Lower lobe of right lung (tissue), 2 donors: ENCODE measurements at regions not wholly inside any gene's neighbourhood (a gene's known extent, or its start where the extent isn't known, plus 50 kb on each side); places are given as distances from the start of the nearest gene placed in this dataset.
"Not testable (repeated sequence)": the region's sequence is repeated elsewhere in the genome, so short reads cannot be mapped to it uniquely, and the experiment has no call there.

Experiments used
- ATAC-seq, 2 donors: fragments of 200-7000 bp; cut with Tn5 transposase; one replicate each; pipeline ENCODE4 v1.9.1; 2020 to 2022; ENCODE audit warnings: mild to moderate bottlenecking in 2 of 2, moderate library complexity in 2 of 2
- DNase-seq: peaks from one replicate; pipeline ENCODE4 v3.0.0-alpha.2; 2020
- H3K27ac ChIP-seq: fragments of 200-600 bp; one replicate; pipeline ENCODE4 v1.8.0; 2022
- H3K27me3 ChIP-seq: fragments of 200-600 bp; one replicate; pipeline ENCODE4 v1.8.0; 2022; ENCODE audit warnings: low read depth
- H3K36me3 ChIP-seq: fragments of 200-600 bp; one replicate; pipeline ENCODE4 v1.8.0; 2022; ENCODE audit warnings: mild to moderate bottlenecking
- H3K4me1 ChIP-seq: fragments of 200-600 bp; one replicate; pipeline ENCODE4 v1.8.0; 2022
- H3K4me3 ChIP-seq: fragments of 200-600 bp; one replicate; pipeline ENCODE4 v1.8.0; 2022; ENCODE audit warnings: mild to moderate bottlenecking
- H3K9me3 ChIP-seq: fragments of 200-600 bp; one replicate; pipeline ENCODE4 v1.8.0; 2022
- intact Hi-C: fragments of 100-400 bp; cut with DNase I; formaldehyde crosslinking; loops from one replicate; pipeline ENCODE4 v1.11.0; 2022
- donor health status: DM: no; HTN: yes; CAD: no; lungs with severe emphysema.

GRCh38 chr16:88223696-88224095 is 159.1 kb upstream of the ZNF469 start:
- H3K9me3 ChIP-seq, H3K4me3 ChIP-seq, H3K27me3 ChIP-seq, H3K36me3 ChIP-seq, DNase-seq, H3K27ac ChIP-seq, ATAC-seq, intact Hi-C loops, H3K4me1 ChIP-seq: not testable (repeated sequence)

- H3K4me3 ChIP-seq, DNase-seq, H3K4me1 ChIP-seq, H3K9me3 ChIP-seq, H3K27ac ChIP-seq, intact Hi-C loops, H3K27me3 ChIP-seq, H3K36me3 ChIP-seq: not testable (repeated sequence)
- ATAC-seq, result peak in 1 of 2 donors; percentile 27
Observed at GRCh38 chr16:88224131-88224898, 158.4 kb upstream of the ZNF469 start.

DNA sequence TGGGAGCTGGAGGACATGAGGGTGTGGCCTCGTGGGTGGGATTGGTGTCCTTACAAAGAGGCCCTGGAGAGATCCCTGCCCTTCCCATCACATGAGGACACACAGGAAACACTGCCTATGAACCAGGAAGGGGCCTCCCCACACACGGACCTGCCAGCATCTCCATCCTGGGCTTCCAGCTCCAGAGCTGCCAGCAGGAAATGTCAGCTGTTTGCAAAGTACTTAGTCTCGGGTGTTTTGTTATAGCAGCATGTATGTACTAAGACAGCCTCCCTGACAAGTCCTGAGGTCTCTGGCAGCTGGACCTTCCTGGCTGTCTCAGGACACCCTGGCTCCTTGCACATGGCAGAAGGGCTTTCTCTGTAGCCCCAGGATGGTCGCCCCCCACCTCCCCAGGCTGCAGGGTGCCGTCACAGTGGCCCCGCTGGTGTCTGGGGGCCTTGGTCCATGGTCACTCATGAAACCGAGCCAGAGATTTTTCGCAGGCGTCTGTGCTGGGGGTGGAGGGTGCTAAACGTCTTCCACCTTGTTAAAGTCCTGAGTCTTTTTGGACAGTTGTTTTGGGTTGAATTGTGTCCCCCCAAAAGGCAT is 157.0 kb upstream of the ZNF469 start:
- H3K9me3 ChIP-seq, H3K27ac ChIP-seq, intact Hi-C loops, H3K4me1 ChIP-seq, H3K4me3 ChIP-seq, DNase-seq, ATAC-seq, H3K27me3 ChIP-seq, H3K36me3 ChIP-seq: not testable (repeated sequence)

- H3K9me3 ChIP-seq, H3K27me3 ChIP-seq, ATAC-seq, H3K4me1 ChIP-seq, H3K27ac ChIP-seq, intact Hi-C loops, H3K36me3 ChIP-seq, DNase-seq, H3K4me3 ChIP-seq: not testable (repeated sequence)
Observed at GRCh38 chr16:88226302-88226701, 156.5 kb upstream of the ZNF469 start.

GRCh38 chr16:88227026-88227721 is 155.6 kb upstream of the ZNF469 start:
- intact Hi-C loops, H3K27me3 ChIP-seq, DNase-seq, H3K36me3 ChIP-seq, H3K27ac ChIP-seq, H3K9me3 ChIP-seq, H3K4me1 ChIP-seq, ATAC-seq, H3K4me3 ChIP-seq: not testable (repeated sequence)

GRCh38 chr16:88227722-88228482 is 154.9 kb upstream of the ZNF469 start:
- not testable (repeated sequence) for H3K36me3 ChIP-seq

DNA sequence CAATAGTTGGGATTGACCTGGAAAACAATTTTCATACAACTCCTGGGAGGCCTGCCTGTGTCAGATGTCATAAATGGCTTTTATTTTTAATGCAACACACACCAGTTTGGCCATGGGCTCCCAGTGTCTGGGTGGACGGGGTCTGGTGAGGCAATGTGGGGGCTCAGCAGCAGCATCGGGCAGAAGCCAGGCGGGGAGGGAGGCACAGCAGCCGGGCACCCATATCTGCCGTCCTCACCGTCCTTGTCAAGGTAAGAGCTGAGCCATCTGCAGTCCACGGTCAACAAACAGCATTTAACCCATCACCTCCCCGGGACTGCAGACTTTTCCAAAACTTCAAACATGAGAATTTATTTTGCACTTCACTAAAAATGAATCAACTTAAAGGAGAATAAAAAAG is 154.0 kb upstream of the ZNF469 start:
- H3K27ac ChIP-seq, H3K36me3 ChIP-seq, H3K9me3 ChIP-seq, DNase-seq, H3K27me3 ChIP-seq, intact Hi-C loops, H3K4me3 ChIP-seq, H3K4me1 ChIP-seq, ATAC-seq: not testable (repeated sequence)

More at GRCh38 chr16:88227722-88228482, 154.9 kb upstream of the ZNF469 start:
- intact Hi-C loops, DNase-seq, ATAC-seq, H3K9me3 ChIP-seq, H3K27ac ChIP-seq, H3K4me1 ChIP-seq, H3K4me3 ChIP-seq, H3K27me3 ChIP-seq: not testable (repeated sequence)

DNA sequence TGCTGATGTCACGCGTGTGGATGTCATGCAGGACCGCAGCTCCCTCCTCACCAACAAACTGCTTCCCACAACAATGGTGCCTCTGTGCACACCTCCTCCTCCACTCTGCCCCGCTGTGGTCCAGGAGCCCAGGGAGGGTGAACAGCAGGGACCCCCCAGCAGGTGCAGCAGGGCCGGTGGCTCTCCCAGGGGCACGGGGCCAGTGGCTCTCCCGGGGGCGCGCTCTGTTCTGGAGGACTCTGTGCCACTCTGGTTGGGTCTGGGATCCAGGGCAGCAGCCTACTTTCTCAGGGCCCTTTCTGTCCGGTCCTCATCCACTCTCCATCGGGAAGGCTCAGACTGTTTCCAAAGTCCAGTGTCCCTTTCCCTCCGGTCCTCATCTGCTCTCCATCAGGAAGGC is 153.0 kb upstream of the ZNF469 start:
- H3K27ac ChIP-seq, ATAC-seq, H3K4me1 ChIP-seq, DNase-seq, intact Hi-C loops, H3K27me3 ChIP-seq, H3K36me3 ChIP-seq, H3K4me3 ChIP-seq, H3K9me3 ChIP-seq: not testable (repeated sequence)

GRCh38 chr16:88230276-88230966 is 152.3 kb upstream of the ZNF469 start:
- H3K36me3 ChIP-seq, H3K9me3 ChIP-seq, H3K27ac ChIP-seq, H3K4me3 ChIP-seq, DNase-seq, H3K27me3 ChIP-seq, H3K4me1 ChIP-seq, ATAC-seq, intact Hi-C loops: not testable (repeated sequence)

DNA sequence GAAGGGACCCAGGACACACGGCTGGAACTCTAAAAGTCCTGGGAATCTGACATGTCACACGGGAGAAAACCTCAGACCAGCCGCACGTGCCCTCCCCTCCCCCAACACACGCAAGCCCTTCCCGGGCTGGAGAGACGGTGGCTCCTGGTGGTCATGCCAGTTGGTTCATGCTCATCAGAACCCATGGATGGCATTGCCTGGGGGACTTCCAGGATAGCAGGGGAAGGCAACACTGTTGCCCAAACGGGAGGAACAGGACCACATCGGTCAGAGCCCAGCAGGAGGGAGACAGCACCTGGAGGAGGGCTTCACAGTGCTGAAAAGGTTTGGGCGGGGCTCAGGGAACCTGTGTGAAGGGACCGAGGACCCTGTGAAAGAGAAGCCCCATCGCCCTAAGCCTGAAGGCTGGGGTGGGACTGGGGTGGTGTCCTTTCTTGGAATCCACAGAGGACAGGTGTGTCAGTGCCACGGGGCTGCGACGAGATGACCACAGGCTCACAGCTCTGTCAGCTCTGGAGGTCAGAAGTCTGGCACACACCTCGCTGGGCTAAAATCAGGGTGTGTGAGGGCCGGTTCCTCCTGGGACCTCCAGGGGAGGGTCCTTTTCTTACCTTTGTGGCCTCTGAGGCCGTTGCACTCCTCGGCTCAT is 151.7 kb upstream of the ZNF469 start:
- H3K36me3 ChIP-seq, H3K4me3 ChIP-seq, H3K9me3 ChIP-seq, H3K4me1 ChIP-seq, ATAC-seq, H3K27me3 ChIP-seq, DNase-seq, H3K27ac ChIP-seq, intact Hi-C loops: not testable (repeated sequence)

GRCh38 chr16:88231839-88232238 is 150.9 kb upstream of the ZNF469 start:
- not testable (repeated sequence) for H3K27ac ChIP-seq

DNA sequence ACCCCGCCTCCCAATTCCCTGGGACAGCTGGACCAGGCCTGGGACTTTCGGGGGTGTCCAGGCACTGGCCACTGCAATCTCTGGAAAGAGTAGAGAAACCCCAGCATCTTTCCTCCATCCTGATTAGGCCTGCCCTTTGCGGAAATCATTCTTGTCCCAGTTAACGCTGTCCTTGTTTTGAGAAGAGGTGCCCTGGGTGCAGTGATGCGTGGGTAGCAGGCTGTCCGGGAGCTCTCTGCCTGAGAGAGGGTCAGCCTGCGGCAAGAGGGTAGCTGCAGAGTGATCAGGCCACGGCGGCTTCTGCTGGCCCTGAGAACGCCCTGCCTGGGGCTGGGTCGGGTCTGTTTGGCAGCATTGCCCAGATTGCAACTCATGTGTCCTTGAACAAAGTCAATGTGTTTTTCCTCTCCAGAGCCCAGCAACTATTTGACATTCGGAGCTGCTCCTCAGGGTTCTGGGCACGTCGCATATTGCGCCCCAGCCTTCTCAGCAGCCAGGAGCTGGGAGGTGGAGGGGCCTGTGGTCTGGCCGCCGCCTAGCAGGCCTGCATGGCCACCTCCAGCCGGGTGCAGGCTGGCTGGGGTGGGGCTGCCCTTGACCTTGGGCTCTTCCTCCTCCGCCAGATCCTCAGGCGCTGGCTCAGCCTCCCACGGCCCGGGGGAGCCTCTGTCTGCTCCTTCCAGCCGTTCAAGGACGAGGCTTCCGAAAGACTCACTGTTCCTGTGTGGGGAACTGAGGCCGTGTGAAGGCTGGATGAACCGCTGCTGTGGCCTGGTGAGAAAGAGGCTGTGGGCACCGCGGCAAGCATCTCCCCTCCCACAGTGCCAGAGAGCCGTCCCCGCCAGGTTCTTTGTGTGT is 150.1 kb upstream of the ZNF469 start:
- H3K27me3 ChIP-seq, H3K4me3 ChIP-seq, H3K4me1 ChIP-seq, ATAC-seq, H3K27ac ChIP-seq, H3K9me3 ChIP-seq, intact Hi-C loops, H3K36me3 ChIP-seq, DNase-seq: not testable (repeated sequence)

More at GRCh38 chr16:88231839-88232238, 150.9 kb upstream of the ZNF469 start:
- H3K27me3 ChIP-seq, H3K4me1 ChIP-seq, H3K4me3 ChIP-seq, H3K9me3 ChIP-seq, intact Hi-C loops, DNase-seq, ATAC-seq, H3K36me3 ChIP-seq: not testable (repeated sequence)
